ENCODE measurements at regions not wholly inside any gene's neighbourhood (a gene's known extent, or its start where the extent isn't known, plus 50 kb on each side); places are given as distances from the start of the nearest gene placed in this dataset.

DNA sequence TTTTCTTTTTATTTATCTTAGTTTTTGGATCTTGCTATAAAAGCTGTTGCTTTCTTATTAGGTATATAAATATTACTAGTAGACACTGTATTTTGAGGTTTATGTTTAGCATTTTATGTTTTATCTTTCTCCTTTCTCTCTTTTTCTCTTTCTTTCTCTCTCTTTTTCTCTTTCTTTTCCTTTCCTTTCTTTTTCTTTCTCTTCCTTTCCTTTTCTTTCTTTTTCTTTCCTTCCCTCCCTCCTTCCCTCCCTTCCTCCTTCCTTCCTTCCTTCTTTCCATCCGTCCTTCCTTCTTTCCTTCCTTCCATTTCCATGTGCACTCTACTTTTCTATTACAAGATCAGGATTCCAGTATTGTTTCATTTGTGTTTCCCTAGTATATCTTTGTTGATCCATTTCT, 814.8 kb downstream of the KCNJ3 start:
- TF ChIP-seq EZH2 (IDR thresholded peaks at IDR 0.05) (no peak), POLR2AphosphoS5 (IDR thresholded peaks at IDR 0.05; ENCODE audit: borderline replicate concordance, low read depth, low read length) (no peak)
